ENCODE measurements at regions not wholly inside any gene's neighbourhood (a gene's known extent, or its start where the extent isn't known, plus 50 kb on each side); places are given as distances from the start of the nearest gene placed in this dataset.
"Not testable (repeated sequence)": the region's sequence is repeated elsewhere in the genome, so short reads cannot be mapped to it uniquely, and the experiment has no call there.

DNA sequence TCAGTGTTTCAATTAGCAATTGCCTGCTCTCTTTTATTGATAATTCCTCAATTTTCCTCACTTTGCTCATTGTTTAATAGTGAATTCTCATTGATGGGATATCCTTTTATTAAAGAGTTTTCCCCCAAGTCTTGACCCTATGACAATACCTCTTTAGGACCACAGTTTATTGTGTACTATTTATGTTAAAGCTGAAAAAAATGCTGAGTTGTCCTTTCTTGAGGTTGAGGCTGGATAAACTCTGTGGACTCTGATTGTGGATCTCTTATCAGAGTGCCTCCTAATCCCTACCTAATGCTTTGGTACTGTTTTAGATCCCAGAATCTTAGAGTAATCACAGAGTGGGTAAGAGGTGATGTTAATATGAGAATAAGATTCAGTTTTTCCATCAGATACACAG, 416.3 kb upstream of the GBE1 start:
- no peak for DNase-seq (ENCODE audit: low read depth)
- H3K4me3 ChIP-seq (ENCODE audit: control insufficient read depth, low read depth, low read length) = no peak overlapping the region
- TF ChIP-seq, protein P1, sequence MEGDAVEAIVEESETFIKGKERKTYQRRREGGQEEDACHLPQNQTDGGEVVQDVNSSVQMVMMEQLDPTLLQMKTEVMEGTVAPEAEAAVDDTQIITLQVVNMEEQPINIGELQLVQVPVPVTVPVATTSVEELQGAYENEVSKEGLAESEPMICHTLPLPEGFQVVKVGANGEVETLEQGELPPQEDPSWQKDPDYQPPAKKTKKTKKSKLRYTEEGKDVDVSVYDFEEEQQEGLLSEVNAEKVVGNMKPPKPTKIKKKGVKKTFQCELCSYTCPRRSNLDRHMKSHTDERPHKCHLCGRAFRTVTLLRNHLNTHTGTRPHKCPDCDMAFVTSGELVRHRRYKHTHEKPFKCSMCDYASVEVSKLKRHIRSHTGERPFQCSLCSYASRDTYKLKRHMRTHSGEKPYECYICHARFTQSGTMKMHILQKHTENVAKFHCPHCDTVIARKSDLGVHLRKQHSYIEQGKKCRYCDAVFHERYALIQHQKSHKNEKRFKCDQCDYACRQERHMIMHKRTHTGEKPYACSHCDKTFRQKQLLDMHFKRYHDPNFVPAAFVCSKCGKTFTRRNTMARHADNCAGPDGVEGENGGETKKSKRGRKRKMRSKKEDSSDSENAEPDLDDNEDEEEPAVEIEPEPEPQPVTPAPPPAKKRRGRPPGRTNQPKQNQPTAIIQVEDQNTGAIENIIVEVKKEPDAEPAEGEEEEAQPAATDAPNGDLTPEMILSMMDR (conservative IDR thresholded peaks at IDR 0.05; ENCODE audit: control insufficient read depth, insufficient read depth, low read depth, low read length) = no peak

DNA sequence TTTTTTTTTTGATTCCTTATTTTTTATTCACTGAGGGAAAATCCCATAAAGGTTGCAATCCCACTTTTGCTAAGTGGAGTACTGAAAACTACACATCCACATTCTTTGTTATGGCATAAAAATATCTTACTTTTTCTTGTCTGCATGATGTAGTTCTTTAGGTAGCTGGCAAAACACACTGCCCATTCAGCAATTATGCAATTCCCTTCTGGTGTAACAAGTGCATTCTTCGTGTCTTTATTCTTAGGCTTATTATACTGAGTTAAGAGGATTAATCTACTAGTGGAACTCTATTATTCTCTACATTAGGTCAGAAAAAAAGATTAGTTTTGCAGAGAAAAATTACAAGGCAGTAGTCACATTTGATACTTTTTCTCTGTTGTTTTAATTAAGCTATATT, 403.8 kb upstream of the GBE1 start:
- TF ChIP-seq, protein P1 (conservative IDR thresholded peaks at IDR 0.05; ENCODE audit: control insufficient read depth, insufficient read depth, low read depth, low read length) = no peak
- no peak for DNase-seq (ENCODE audit: low read depth)

DNA sequence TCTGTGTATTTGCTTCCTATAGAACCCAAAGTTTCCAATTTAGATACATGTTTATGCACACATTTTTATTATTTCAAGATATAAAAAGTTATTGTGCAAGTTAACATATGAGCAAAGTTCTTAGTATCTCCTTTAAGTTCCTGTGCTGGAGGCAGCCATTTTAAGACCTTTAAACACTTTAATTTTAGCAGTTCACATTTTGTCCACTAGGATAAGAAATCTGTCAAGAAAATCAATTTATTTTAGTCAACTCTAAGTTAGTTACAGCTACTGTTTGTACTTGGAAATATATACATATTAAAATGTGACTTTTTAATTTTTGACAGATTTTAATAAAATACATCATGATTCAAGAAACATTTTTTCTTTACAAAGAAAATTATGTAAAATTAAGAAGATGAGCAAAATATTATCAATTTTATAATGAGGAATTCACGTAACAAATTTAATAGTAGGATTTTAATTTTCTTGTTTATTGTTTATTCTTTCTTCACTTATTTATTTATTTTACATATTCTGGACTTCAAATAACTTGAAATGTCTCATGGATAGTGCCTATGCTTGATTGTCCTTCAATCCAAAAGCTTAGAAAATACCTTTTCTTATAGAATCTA, 402.6 kb upstream of the GBE1 start:
- H3K4me3 ChIP-seq (ENCODE audit: control insufficient read depth, low read depth, low read length) = no peak overlapping the region
- TF ChIP-seq, protein P1 (conservative IDR thresholded peaks at IDR 0.05; ENCODE audit: control insufficient read depth, insufficient read depth, low read depth, low read length) = peak; percentile 39
- DNase-seq (ENCODE audit: low read depth) = peak; percentile 48

More for the DNA sequence above, 403.8 kb upstream of the GBE1 start:
- H3K4me3 ChIP-seq (ENCODE audit: control insufficient read depth, low read depth, low read length) = no peak overlapping the region

DNA sequence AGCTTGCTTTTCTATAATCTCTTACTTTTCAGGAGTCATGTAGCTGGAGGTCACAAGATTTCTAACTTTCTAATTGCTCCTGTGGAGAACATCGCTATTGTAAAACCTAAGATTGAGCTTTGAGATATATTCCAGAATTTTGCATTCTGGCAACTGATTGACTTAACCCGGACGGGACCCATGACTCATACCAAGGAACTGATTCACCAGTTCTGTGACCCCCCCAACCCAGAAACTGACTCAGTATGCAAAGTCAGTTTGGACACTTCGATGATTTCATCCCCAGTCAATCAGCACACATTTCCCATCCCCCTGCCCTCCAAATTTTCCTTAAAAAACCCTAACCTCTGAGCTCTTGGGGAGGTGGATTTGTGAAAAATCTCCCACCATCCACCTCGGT, 396.5 kb upstream of the GBE1 start:
- no peak overlapping the region for H3K4me3 ChIP-seq (ENCODE audit: control insufficient read depth, low read depth, low read length)
- peak; percentile 89 for DNase-seq (ENCODE audit: low read depth)
- TF ChIP-seq, protein P1 (conservative IDR thresholded peaks at IDR 0.05; ENCODE audit: control insufficient read depth, insufficient read depth, low read depth, low read length) = no peak

DNA sequence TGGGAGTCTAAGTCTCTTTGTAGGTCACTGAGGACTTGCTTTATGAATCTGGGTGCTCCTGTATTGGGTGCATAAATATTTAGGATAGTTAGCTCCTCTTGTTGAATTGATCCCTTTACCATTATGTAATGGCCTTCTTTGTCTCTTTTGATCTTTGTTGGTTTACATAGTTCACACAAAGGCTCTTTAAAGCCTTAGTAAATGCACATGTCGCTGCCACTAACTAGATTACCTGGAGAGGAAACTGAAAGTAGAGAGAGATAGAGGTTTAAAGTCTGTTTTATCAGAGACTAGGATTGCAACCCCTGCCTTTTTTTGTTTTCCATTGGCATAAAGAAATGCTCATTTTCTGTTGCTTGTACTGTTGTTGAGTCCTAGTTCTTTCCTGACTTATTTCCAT, 392.4 kb upstream of the GBE1 start:
- DNase-seq (ENCODE audit: low read depth); H3K4me3 ChIP-seq (ENCODE audit: control insufficient read depth, low read depth, low read length): not testable (repeated sequence)

DNA sequence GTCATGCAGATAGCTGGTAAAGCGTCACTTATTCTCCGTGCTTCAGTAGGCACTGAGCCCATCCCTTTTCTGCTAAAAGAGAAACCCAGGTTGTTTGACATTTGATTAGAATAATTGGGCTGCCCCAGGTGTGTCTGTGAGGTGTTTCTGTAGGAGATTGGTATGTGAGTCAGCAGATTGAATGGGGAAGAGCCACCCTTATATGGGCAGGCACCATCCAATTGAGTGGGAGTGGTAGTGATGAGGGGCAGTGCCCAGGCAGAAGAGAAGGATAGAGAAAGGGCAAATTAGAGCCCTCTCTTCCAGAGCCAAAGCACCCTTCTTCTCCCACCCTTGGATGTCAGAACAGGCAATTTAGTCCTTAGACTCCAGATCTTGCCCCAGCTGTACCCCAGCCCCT, 384.3 kb upstream of the GBE1 start:
- TF ChIP-seq, protein P1 (conservative IDR thresholded peaks at IDR 0.05; ENCODE audit: control insufficient read depth, insufficient read depth, low read depth, low read length) = no peak
- H3K4me3 ChIP-seq (ENCODE audit: control insufficient read depth, low read depth, low read length) = no peak overlapping the region
- DNase-seq (ENCODE audit: low read depth) = no peak

DNA sequence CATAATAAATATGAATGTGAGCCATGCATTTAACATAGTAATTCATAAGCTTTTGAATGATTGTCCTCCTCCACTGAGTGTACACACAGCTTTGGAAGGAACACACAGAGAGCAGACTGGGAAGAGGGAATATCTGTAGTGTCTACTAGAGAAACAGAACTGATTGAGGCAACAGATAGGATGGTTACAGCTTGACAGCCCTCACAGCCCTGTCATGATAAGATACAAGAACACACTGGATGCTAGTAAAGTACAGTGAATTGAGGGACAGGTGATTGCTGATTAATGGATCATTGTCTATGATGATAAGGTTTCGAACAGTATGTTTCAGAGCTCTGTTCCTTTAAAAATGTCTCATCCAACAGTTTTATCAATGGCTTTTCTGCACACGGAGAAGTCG, 383.4 kb upstream of the GBE1 start:
- TF ChIP-seq, protein P1 (conservative IDR thresholded peaks at IDR 0.05; ENCODE audit: control insufficient read depth, insufficient read depth, low read depth, low read length) = no peak
- DNase-seq (ENCODE audit: low read depth) = no peak
- no peak overlapping the region for H3K4me3 ChIP-seq (ENCODE audit: control insufficient read depth, low read depth, low read length)

Measured in fibroblast of mammary gland (primary cell).